ENCODE measurements at regions not wholly inside any gene's neighbourhood (a gene's known extent, or its start where the extent isn't known, plus 50 kb on each side); places are given as distances from the start of the nearest gene placed in this dataset.
"Not testable (repeated sequence)": the region's sequence is repeated elsewhere in the genome, so short reads cannot be mapped to it uniquely, and the experiment has no call there.

GRCh38 chr14:106460916-106461315, 934.5 kb downstream of the TMEM121 start:
- no peak for DNase-seq (ENCODE audit: low spot score)

- DNase-seq (ENCODE audit: low spot score): not testable (repeated sequence)
These were observed 940.1 kb downstream of the TMEM121 start for GRCh38 chr14:106466483-106466882.

GRCh38 chr14:106468869-106469268, 942.5 kb downstream of the TMEM121 start:
- not testable (repeated sequence) for DNase-seq (ENCODE audit: low spot score)

GRCh38 chr14:106470028-106470427, 943.6 kb downstream of the TMEM121 start:
- not testable (repeated sequence) for DNase-seq (ENCODE audit: low spot score)

GRCh38 chr14:106474261-106475028, 948.1 kb downstream of the TMEM121 start:
- not testable (repeated sequence) for DNase-seq (ENCODE audit: low spot score)

GRCh38 chr14:106475214-106475613, 948.8 kb downstream of the TMEM121 start:
- DNase-seq (ENCODE audit: low spot score): not testable (repeated sequence)

GRCh38 chr14:106477600-106477999, 951.2 kb downstream of the TMEM121 start:
- DNase-seq (ENCODE audit: low spot score): not testable (repeated sequence)

- DNase-seq (ENCODE audit: low spot score): not testable (repeated sequence)
These were observed 953.9 kb downstream of the TMEM121 start for GRCh38 chr14:106480287-106480686.

- DNase-seq (ENCODE audit: low spot score): not testable (repeated sequence)
These were observed 955.8 kb downstream of the TMEM121 start for GRCh38 chr14:106482213-106482612.

- DNase-seq (ENCODE audit: low spot score): no peak
These were observed 961.2 kb downstream of the TMEM121 start for GRCh38 chr14:106487600-106487999.

GRCh38 chr14:106488291-106488690, 961.9 kb downstream of the TMEM121 start:
- DNase-seq (ENCODE audit: low spot score): no peak

- DNase-seq (ENCODE audit: low spot score): no peak
These were observed 962.9 kb downstream of the TMEM121 start for GRCh38 chr14:106489112-106489881.

- DNase-seq (ENCODE audit: low spot score): no peak
These were observed 964.1 kb downstream of the TMEM121 start for GRCh38 chr14:106490442-106490841.

GRCh38 chr14:106491851-106492250, 965.5 kb downstream of the TMEM121 start:
- peak; percentile 7 for DNase-seq (ENCODE audit: low spot score)

- no peak for DNase-seq (ENCODE audit: low spot score)
These were observed 967.8 kb downstream of the TMEM121 start for GRCh38 chr14:106493962-106494823.

GRCh38 chr14:106500571-106500970, 974.2 kb downstream of the TMEM121 start:
- no peak for DNase-seq (ENCODE audit: low spot score)

- DNase-seq (ENCODE audit: low spot score): no peak
These were observed 975.5 kb downstream of the TMEM121 start for GRCh38 chr14:106501898-106502297.

- no peak for DNase-seq (ENCODE audit: low spot score)
These were observed 979.0 kb downstream of the TMEM121 start for GRCh38 chr14:106505366-106505765.

GRCh38 chr14:106506881-106507305, 980.5 kb downstream of the TMEM121 start:
- DNase-seq (ENCODE audit: low spot score): no peak

- no peak for DNase-seq (ENCODE audit: low spot score)
These were observed 981.0 kb downstream of the TMEM121 start for GRCh38 chr14:106507354-106507753.

GRCh38 chr14:106508216-106508615, 981.8 kb downstream of the TMEM121 start:
- DNase-seq (ENCODE audit: low spot score): no peak

GRCh38 chr14:106509176-106509575, 982.8 kb downstream of the TMEM121 start:
- DNase-seq (ENCODE audit: low spot score): no peak
